ES-I3 (cell line): ENCODE measurements at regions not wholly inside any gene's neighbourhood (a gene's known extent, or its start where the extent isn't known, plus 50 kb on each side); places are given as distances from the start of the nearest gene placed in this dataset.
A peak's percentile ranks its signal among the peaks of the same experiment; 100 is the strongest.
"Not testable (repeated sequence)": the region's sequence is repeated elsewhere in the genome, so short reads cannot be mapped to it uniquely, and the experiment has no call there.

Experiments used
- H3K36me3 ChIP-seq: 2 replicates; pipeline ENCODE4 v1.6.1; 2013; ENCODE audit warnings: mild to moderate bottlenecking, low read length, control low read depth, moderate library complexity; ENCODE audit not compliant: insufficient read depth
- H3K4me1 ChIP-seq: 2 replicates; pipeline ENCODE4 v1.6.1; 2013; ENCODE audit warnings: mild to moderate bottlenecking, control low read depth, low read length; ENCODE audit not compliant: insufficient read depth
- H3K9ac ChIP-seq: 2 replicates; pipeline ENCODE4 v1.6.1; 2013; ENCODE audit warnings: low read depth, mild to moderate bottlenecking, low read length, moderate library complexity
- H3K9me3 ChIP-seq: 2 replicates; pipeline ENCODE4 v1.6.1; 2013; ENCODE audit warnings: mild to moderate bottlenecking, low read length, moderate library complexity; ENCODE audit not compliant: control insufficient read depth, insufficient read depth

GRCh38 chr16:47881574-47881973 lies 274.2 kb downstream of the ABCC12 start:
- H3K36me3 ChIP-seq = no peaks in the 10 kb centered on the region
- H3K4me1 ChIP-seq = peaks cover 19% of the 10 kb centered on the region
- no peak overlapping the region for H3K9ac ChIP-seq
- H3K9me3 ChIP-seq = no peaks in the 10 kb centered on the region

- Histone ChIP-seq H3K4me1 (peaks cover 13% of the 10 kb centered on the region; the same call in 1 of the 2 replicates), H3K9ac (no peak overlapping the region)
Observed at GRCh38 chr16:47880653-47881052, 275.1 kb downstream of the ABCC12 start.

GRCh38 chr16:47877166-47877565 lies 278.6 kb downstream of the ABCC12 start:
- Histone ChIP-seq H3K9ac (no peak overlapping the region), H3K4me1 (no peaks in the 10 kb centered on the region), H3K9me3 (no peaks in the 10 kb centered on the region), H3K36me3 (no peaks in the 10 kb centered on the region)

More at GRCh38 chr16:47880653-47881052, 275.1 kb downstream of the ABCC12 start:
- Histone ChIP-seq H3K9me3 (no peaks in the 10 kb centered on the region), H3K36me3 (no peaks in the 10 kb centered on the region)

- Histone ChIP-seq H3K9ac (no peak overlapping the region), H3K36me3 (no peaks in the 10 kb centered on the region), H3K9me3 (no peaks in the 10 kb centered on the region), H3K4me1 (no peaks in the 10 kb centered on the region)
Observed at GRCh38 chr16:47876511-47876910, 279.3 kb downstream of the ABCC12 start.

GRCh38 chr16:47873434-47873833 lies 282.4 kb downstream of the ABCC12 start:
- Histone ChIP-seq H3K9me3 (no peaks in the 10 kb centered on the region), H3K4me1 (no peaks in the 10 kb centered on the region), H3K36me3 (no peaks in the 10 kb centered on the region), H3K9ac (no peak overlapping the region)

- no peaks in the 10 kb centered on the region for H3K4me1 ChIP-seq
- H3K36me3 ChIP-seq = no peaks in the 10 kb centered on the region
- peaks cover 6% of the 10 kb centered on the region; the same call in 1 of the 2 replicates for H3K9me3 ChIP-seq
- no peak overlapping the region for H3K9ac ChIP-seq
Observed at GRCh38 chr16:47872225-47872624, 283.6 kb downstream of the ABCC12 start.

- Histone ChIP-seq H3K9ac (no peak overlapping the region), H3K4me1 (peaks cover 31% of the 10 kb centered on the region), H3K36me3 (no peaks in the 10 kb centered on the region), H3K9me3 (peaks cover 6% of the 10 kb centered on the region; the same call in 1 of the 2 replicates)
Observed at GRCh38 chr16:47866423-47866822, 289.4 kb downstream of the ABCC12 start.

GRCh38 chr16:47865337-47865855 lies 290.4 kb downstream of the ABCC12 start:
- Histone ChIP-seq H3K9ac (peak overlapping the region; percentile 19; the same call in 1 of the 2 replicates), H3K9me3 (peaks cover 6% of the 10 kb centered on the region; the same call in 1 of the 2 replicates), H3K36me3 (no peaks in the 10 kb centered on the region), H3K4me1 (peaks cover 31% of the 10 kb centered on the region)

GRCh38 chr16:47864262-47864661 lies 291.5 kb downstream of the ABCC12 start:
- H3K9ac ChIP-seq = 0 out of 2 replicates have a peak overlapping the region, but pooled peaks have one; percentile 13
- peaks cover 31% of the 10 kb centered on the region for H3K4me1 ChIP-seq
- H3K9me3 ChIP-seq, H3K36me3 ChIP-seq: not testable (repeated sequence)

GRCh38 chr16:47861999-47862398 lies 293.8 kb downstream of the ABCC12 start:
- peaks cover 31% of the 10 kb centered on the region for H3K4me1 ChIP-seq
- H3K9me3 ChIP-seq = no peaks in the 10 kb centered on the region
- no peaks in the 10 kb centered on the region for H3K36me3 ChIP-seq
- no peak overlapping the region for H3K9ac ChIP-seq

- Histone ChIP-seq H3K9ac (no peak overlapping the region), H3K9me3 (no peaks in the 10 kb centered on the region), H3K36me3 (no peaks in the 10 kb centered on the region), H3K4me1 (peaks cover 5% of the 10 kb centered on the region; the same call in 1 of the 2 replicates)
Observed at GRCh38 chr16:47858333-47858982, 297.3 kb downstream of the ABCC12 start.

- Histone ChIP-seq H3K4me1 (no peaks in the 10 kb centered on the region), H3K36me3 (no peaks in the 10 kb centered on the region), H3K9ac (no peak overlapping the region), H3K9me3 (no peaks in the 10 kb centered on the region)
Observed at GRCh38 chr16:47855431-47855830, 300.4 kb downstream of the ABCC12 start.

GRCh38 chr16:47854737-47855136 lies 301.1 kb downstream of the ABCC12 start:
- Histone ChIP-seq H3K4me1 (no peaks in the 10 kb centered on the region), H3K9me3 (no peaks in the 10 kb centered on the region), H3K36me3 (no peaks in the 10 kb centered on the region), H3K9ac (no peak overlapping the region)

GRCh38 chr16:47852991-47853390 lies 302.8 kb downstream of the ABCC12 start:
- Histone ChIP-seq H3K4me1 (peaks cover 12% of the 10 kb centered on the region), H3K9me3 (no peaks in the 10 kb centered on the region), H3K36me3 (no peaks in the 10 kb centered on the region), H3K9ac (no peak overlapping the region)

- H3K4me1 ChIP-seq = peaks cover 26% of the 10 kb centered on the region
- H3K36me3 ChIP-seq = no peaks in the 10 kb centered on the region
- no peak overlapping the region for H3K9ac ChIP-seq
- no peaks in the 10 kb centered on the region for H3K9me3 ChIP-seq
Observed at GRCh38 chr16:47851146-47851545, 304.6 kb downstream of the ABCC12 start.
